Panc1 (cell line): ENCODE measurements at regions not wholly inside any gene's neighbourhood (a gene's known extent, or its start where the extent isn't known, plus 50 kb on each side); places are given as distances from the start of the nearest gene placed in this dataset.

ENCODE experiments used
- CTCF ChIP-seq: fragments of 450-650 bp; IDR thresholded peaks from 2 replicates; pipeline ENCODE4 v1.5.1; 2017; ENCODE audit warnings: mild to moderate bottlenecking
- POLR2AphosphoS5 ChIP-seq: IDR thresholded peaks from 2 replicates; pipeline ENCODE4 v1.6.1; 2012; ENCODE audit warnings: mild to moderate bottlenecking, low read depth, low read length, moderate library complexity
- REST ChIP-seq, 2 experiments: IDR thresholded peaks; 2 replicates each; pipeline ENCODE4 v1.6.1; 2011 to 2012; ENCODE audit warnings: low read depth in 2 of 2, control low read depth in 1 of 2, low read length in 1 of 2, mild to moderate bottlenecking in 1 of 2, moderate library complexity in 1 of 2; ENCODE audit not compliant: insufficient read depth in 1 of 2
- SIN3A ChIP-seq: IDR thresholded peaks from 2 replicates; pipeline ENCODE4 v1.6.1; 2012; ENCODE audit warnings: low read depth, mild to moderate bottlenecking, low read length, moderate library complexity, borderline replicate concordance; ENCODE audit not compliant: insufficient read depth
- TCF7L2 ChIP-seq: IDR thresholded peaks from 2 replicates; pipeline ENCODE4 v1.6.1; 2011; ENCODE audit warnings: mild to moderate bottlenecking, low read depth, low read length, inconsistent platforms

- no peak for TF ChIP-seq CTCF
- TF ChIP-seq REST (IDR thresholded peaks at IDR 0.05; ENCODE audit: insufficient read depth in 1 of 2, low read depth in 2 of 2, low read length in 1 of 2) = no peak
- TF ChIP-seq POLR2AphosphoS5 = no peak
- TF ChIP-seq SIN3A = no peak
- no peak for TF ChIP-seq TCF7L2
Measured at GRCh38 chr17:77476498-77476897, 335.7 kb downstream of the SEC14L1 start.
